ENCODE measurements at regions not wholly inside any gene's neighbourhood (a gene's known extent, or its start where the extent isn't known, plus 50 kb on each side); places are given as distances from the start of the nearest gene placed in this dataset.

DNA sequence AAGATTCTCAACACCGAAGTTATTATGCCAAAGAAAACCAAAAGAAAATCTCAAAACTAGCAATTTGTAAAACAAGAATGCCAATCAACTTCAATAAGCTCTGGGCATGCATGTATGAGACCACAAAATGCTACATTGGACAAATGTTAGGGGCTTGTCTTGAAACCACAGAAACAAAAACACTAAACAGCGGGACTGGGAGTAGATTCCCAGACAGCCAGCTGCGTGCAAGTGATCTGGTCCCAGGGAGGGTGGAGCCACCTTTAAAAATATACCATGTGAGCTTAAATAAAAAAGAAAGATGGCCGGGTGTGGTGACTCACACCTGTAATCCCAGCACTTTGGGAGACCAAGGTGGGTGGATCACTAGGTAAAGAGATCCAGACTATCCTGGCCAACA is 163.6 kb upstream of the PRICKLE2 start:
- TF ChIP-seq, protein P1, sequence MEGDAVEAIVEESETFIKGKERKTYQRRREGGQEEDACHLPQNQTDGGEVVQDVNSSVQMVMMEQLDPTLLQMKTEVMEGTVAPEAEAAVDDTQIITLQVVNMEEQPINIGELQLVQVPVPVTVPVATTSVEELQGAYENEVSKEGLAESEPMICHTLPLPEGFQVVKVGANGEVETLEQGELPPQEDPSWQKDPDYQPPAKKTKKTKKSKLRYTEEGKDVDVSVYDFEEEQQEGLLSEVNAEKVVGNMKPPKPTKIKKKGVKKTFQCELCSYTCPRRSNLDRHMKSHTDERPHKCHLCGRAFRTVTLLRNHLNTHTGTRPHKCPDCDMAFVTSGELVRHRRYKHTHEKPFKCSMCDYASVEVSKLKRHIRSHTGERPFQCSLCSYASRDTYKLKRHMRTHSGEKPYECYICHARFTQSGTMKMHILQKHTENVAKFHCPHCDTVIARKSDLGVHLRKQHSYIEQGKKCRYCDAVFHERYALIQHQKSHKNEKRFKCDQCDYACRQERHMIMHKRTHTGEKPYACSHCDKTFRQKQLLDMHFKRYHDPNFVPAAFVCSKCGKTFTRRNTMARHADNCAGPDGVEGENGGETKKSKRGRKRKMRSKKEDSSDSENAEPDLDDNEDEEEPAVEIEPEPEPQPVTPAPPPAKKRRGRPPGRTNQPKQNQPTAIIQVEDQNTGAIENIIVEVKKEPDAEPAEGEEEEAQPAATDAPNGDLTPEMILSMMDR (IDR thresholded peaks at IDR 0.05 in 8 of 11, conservative IDR thresholded peaks at IDR 0.05 in 3 of 11), result no peak
- no peak for TF ChIP-seq POLR2AphosphoS5 (IDR thresholded peaks at IDR 0.05)

Data from spleen (tissue), 7 donors.